Neural progenitor cell (in vitro differentiated cells): ENCODE measurements at regions not wholly inside any gene's neighbourhood (a gene's known extent, or its start where the extent isn't known, plus 50 kb on each side); places are given as distances from the start of the nearest gene placed in this dataset.

Experiments used
- DNase-seq: peaks from one replicate; pipeline ENCODE4 v3.0.0-alpha.2; 2016; ENCODE audit warnings: low spot score
- H2AFZ ChIP-seq: fragments of 200-600 bp; sonication (generic); replicated peaks from 2 replicates; pipeline ENCODE4 v1.6.1; 2016; ENCODE audit warnings: antibody characterized with exemption
- H3F3A ChIP-seq: fragments of 200-600 bp; sonication (generic); 2 replicates; pipeline ENCODE4 v1.6.1; 2016; ENCODE audit warnings: antibody characterized with exemption, low read depth
- H3K27ac ChIP-seq: fragments of 200-600 bp; sonication (generic); 2 replicates; pipeline ENCODE4 v1.5.1; 2016; ENCODE audit warnings: mild to moderate bottlenecking
- H3K27me3 ChIP-seq: fragments of 200-600 bp; sonication (generic); 2 replicates; pipeline ENCODE4 v1.6.1; 2016; ENCODE audit warnings: mild to moderate bottlenecking, moderate library complexity
- H3K36me3 ChIP-seq: fragments of 200-600 bp; sonication (generic); 2 replicates; pipeline ENCODE4 v1.5.1; 2016
- H3K4me1 ChIP-seq: fragments of 200-600 bp; sonication (generic); 2 replicates; pipeline ENCODE4 v1.6.1; 2016; ENCODE audit warnings: mixed run types
- H3K4me2 ChIP-seq: fragments of 200-600 bp; sonication (generic); 2 replicates; pipeline ENCODE4 v1.6.1; 2016
- H3K4me3 ChIP-seq: fragments of 200-600 bp; sonication (generic); 2 replicates; pipeline ENCODE4 v1.5.1; 2016
- H3K79me2 ChIP-seq: fragments of 200-600 bp; sonication (generic); 2 replicates; pipeline ENCODE4 v1.6.1; 2016; ENCODE audit warnings: low read depth
- H3K9ac ChIP-seq: fragments of 200-600 bp; sonication (generic); 2 replicates; pipeline ENCODE4 v1.6.1; 2016
- H3K9me3 ChIP-seq: fragments of 200-600 bp; sonication (generic); 2 replicates; pipeline ENCODE4 v1.5.1; 2016; ENCODE audit warnings: low read depth
- H4K20me1 ChIP-seq: fragments of 200-600 bp; sonication (generic); 2 replicates; pipeline ENCODE4 v1.6.1; 2016; ENCODE audit warnings: low read depth
- H3K27ac Mint-ChIP-seq: 3 replicates; pipeline ENCODE4 v1.8.0; 2021; ENCODE audit warnings: mixed read lengths
- H3K27me3 Mint-ChIP-seq: 2 replicates; pipeline ENCODE4 v1.8.0; 2022; ENCODE audit warnings: low read depth, mild to moderate bottlenecking, inconsistent platforms, moderate library complexity, mixed read lengths; ENCODE audit not compliant: insufficient read depth
- H3K36me3 Mint-ChIP-seq: 3 replicates; pipeline ENCODE4 v1.8.0; 2021; ENCODE audit warnings: mixed read lengths
- H3K4me1 Mint-ChIP-seq: 3 replicates; pipeline ENCODE4 v1.8.0; 2021; ENCODE audit warnings: mixed read lengths
- H3K4me3 Mint-ChIP-seq: 3 replicates; pipeline ENCODE4 v1.8.0; 2021; ENCODE audit warnings: mild to moderate bottlenecking, moderate library complexity, mixed read lengths
- H3K9me3 Mint-ChIP-seq: 3 replicates; pipeline ENCODE4 v1.8.0; 2020; ENCODE audit warnings: mixed read lengths
- EZH2 ChIP-seq: fragments of 200-600 bp; sonication (generic); IDR thresholded peaks from 2 replicates; pipeline ENCODE4 v1.6.1; 2017; ENCODE audit warnings: antibody characterized with exemption, mild to moderate bottlenecking, moderate library complexity
- EZH2phosphoT487 ChIP-seq: fragments of 200-600 bp; sonication (generic); IDR thresholded peaks from 2 replicates; pipeline ENCODE4 v1.6.1; 2017; ENCODE audit warnings: antibody characterized with exemption
- TF ChIP-seq, protein P1 (sequence below): fragments of 200-600 bp; sonication (generic); IDR thresholded peaks from 2 replicates; pipeline ENCODE4 v1.5.1; 2017; ENCODE audit warnings: antibody characterized with exemption, mild to moderate bottlenecking

DNA sequence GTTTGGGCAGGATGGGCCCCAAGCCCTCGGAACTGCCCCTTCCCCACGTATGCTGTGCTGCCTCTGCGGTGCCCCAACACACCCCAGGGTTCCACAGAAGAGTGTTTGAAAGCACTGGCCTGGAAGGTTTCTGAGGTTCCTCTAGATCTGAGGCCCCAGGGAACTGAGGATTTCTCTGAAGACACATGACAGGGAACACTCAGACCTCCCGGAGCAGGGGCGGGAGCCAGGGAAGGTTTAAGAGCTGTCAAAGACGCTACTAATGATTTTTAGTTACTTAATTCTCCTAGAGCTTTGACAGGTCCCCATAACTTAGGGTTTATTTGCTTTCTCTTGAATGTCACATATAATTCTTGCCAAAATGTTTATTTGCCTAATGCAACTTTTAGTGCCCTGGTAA, 212.3 kb upstream of the GRIK3 start:
- Histone ChIP-seq H2AFZ (no peak overlapping the region), H3K36me3 (no peaks in the 10 kb centered on the region), H3K9me3 (no peaks in the 10 kb centered on the region), H3K4me1 (peaks cover 21% of the 10 kb centered on the region), H3K79me2 (no peaks in the 10 kb centered on the region), H4K20me1 (no peaks in the 10 kb centered on the region), H3K9ac (no peak overlapping the region), H3K27me3 (no peaks in the 10 kb centered on the region), H3K27ac (no peak overlapping the region), H3K4me3 (no peak overlapping the region), H3K4me2 (peak overlapping the region; percentile 35), H3F3A (peaks cover 13% of the 10 kb centered on the region)
- TF ChIP-seq, protein P1, sequence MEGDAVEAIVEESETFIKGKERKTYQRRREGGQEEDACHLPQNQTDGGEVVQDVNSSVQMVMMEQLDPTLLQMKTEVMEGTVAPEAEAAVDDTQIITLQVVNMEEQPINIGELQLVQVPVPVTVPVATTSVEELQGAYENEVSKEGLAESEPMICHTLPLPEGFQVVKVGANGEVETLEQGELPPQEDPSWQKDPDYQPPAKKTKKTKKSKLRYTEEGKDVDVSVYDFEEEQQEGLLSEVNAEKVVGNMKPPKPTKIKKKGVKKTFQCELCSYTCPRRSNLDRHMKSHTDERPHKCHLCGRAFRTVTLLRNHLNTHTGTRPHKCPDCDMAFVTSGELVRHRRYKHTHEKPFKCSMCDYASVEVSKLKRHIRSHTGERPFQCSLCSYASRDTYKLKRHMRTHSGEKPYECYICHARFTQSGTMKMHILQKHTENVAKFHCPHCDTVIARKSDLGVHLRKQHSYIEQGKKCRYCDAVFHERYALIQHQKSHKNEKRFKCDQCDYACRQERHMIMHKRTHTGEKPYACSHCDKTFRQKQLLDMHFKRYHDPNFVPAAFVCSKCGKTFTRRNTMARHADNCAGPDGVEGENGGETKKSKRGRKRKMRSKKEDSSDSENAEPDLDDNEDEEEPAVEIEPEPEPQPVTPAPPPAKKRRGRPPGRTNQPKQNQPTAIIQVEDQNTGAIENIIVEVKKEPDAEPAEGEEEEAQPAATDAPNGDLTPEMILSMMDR, result no peak
- TF ChIP-seq EZH2 (no peak), EZH2phosphoT487 (no peak)
- no peaks in the 10 kb centered on the region for H3K36me3 Mint-ChIP-seq
- H3K27me3 Mint-ChIP-seq, result peaks cover 6% of the 10 kb centered on the region
- no peaks in the 10 kb centered on the region for H3K9me3 Mint-ChIP-seq
- DNase-seq, result no peak
- H3K4me3 Mint-ChIP-seq, result no peak overlapping the region
- H3K27ac Mint-ChIP-seq, result no peak overlapping the region
- H3K4me1 Mint-ChIP-seq, result peaks cover 13% of the 10 kb centered on the region

GRCh38 chr1:37250371-37250770, 216.1 kb upstream of the GRIK3 start:
- no peak overlapping the region for H3K9ac ChIP-seq
- H3K79me2 ChIP-seq, result no peaks in the 10 kb centered on the region
- H3K9me3 Mint-ChIP-seq, result no peaks in the 10 kb centered on the region
- H2AFZ ChIP-seq, result no peak overlapping the region
- H3K27ac ChIP-seq, result no peak overlapping the region
- H4K20me1 ChIP-seq, result no peaks in the 10 kb centered on the region
- H3F3A ChIP-seq, result no peaks in the 10 kb centered on the region
- peaks cover 22% of the 10 kb centered on the region for H3K27me3 Mint-ChIP-seq
- H3K4me1 Mint-ChIP-seq, result peaks cover 8% of the 10 kb centered on the region
- DNase-seq, result no peak
- no peak overlapping the region for H3K4me2 ChIP-seq
- no peak overlapping the region for H3K4me3 ChIP-seq
- H3K4me3 Mint-ChIP-seq, result no peak overlapping the region
- H3K36me3 Mint-ChIP-seq, result no peaks in the 10 kb centered on the region
- no peaks in the 10 kb centered on the region for H3K9me3 ChIP-seq
- no peaks in the 10 kb centered on the region for H3K27me3 ChIP-seq
- H3K4me1 ChIP-seq, result peaks cover 13% of the 10 kb centered on the region
- H3K36me3 ChIP-seq, result no peaks in the 10 kb centered on the region
- TF ChIP-seq EZH2 (no peak), EZH2phosphoT487 (no peak)
- TF ChIP-seq, protein P1, result no peak
- H3K27ac Mint-ChIP-seq, result no peak overlapping the region

- Mint-ChIP-seq H3K4me3 (no peak overlapping the region), H3K27ac (no peak overlapping the region), H3K27me3 (peaks cover 26% of the 10 kb centered on the region), H3K4me1 (peaks cover 2% of the 10 kb centered on the region), H3K36me3 (no peaks in the 10 kb centered on the region), H3K9me3 (no peaks in the 10 kb centered on the region)
- peaks cover 17% of the 10 kb centered on the region for H3K4me1 ChIP-seq
- H3K27me3 ChIP-seq, result no peaks in the 10 kb centered on the region
- H3K9me3 ChIP-seq, result no peaks in the 10 kb centered on the region
- peak; percentile 92 for DNase-seq
- no peak overlapping the region for H3K9ac ChIP-seq
- H3K4me3 ChIP-seq, result no peak overlapping the region
- no peaks in the 10 kb centered on the region for H3K36me3 ChIP-seq
- H3K4me2 ChIP-seq, result peak overlapping the region; percentile 52
- H4K20me1 ChIP-seq, result peaks cover 4% of the 10 kb centered on the region
- no peaks in the 10 kb centered on the region for H3K79me2 ChIP-seq
- H3K27ac ChIP-seq, result no peak overlapping the region
- H3F3A ChIP-seq, result no peaks in the 10 kb centered on the region
- no peak overlapping the region for H2AFZ ChIP-seq
- no peak for TF ChIP-seq EZH2phosphoT487
- TF ChIP-seq, protein P1, result peak; percentile 34
Measured at GRCh38 chr1:37255136-37255795, 219.1 kb upstream of the ZC3H12A start.
